Mesothelial cell of epicardium (in vitro differentiated cells): ENCODE measurements at regions not wholly inside any gene's neighbourhood (a gene's known extent, or its start where the extent isn't known, plus 50 kb on each side); places are given as distances from the start of the nearest gene placed in this dataset. TPM values are rescaled to one million over a fixed set of nuclear protein-coding genes. Genes with fewer than 3 reads are reported as not detected.
A peak's percentile ranks its signal among the peaks of the same experiment; 100 is the strongest.

ENCODE experiments used
- DNase-seq, 2 experiments: peaks; one replicate each; pipeline ENCODE4 v3.0.0; 2021; ENCODE audit warnings: low spot score in 2 of 2; ENCODE audit not compliant: unreplicated experiment in 2 of 2
- H3K27ac Mint-ChIP-seq: 2 replicates; pipeline ENCODE4 v1.8.0; 2021; ENCODE audit warnings: mixed read lengths
- H3K27me3 Mint-ChIP-seq: 2 replicates; pipeline ENCODE4 v1.8.0; 2021; ENCODE audit warnings: low read depth, mixed read lengths
- H3K36me3 Mint-ChIP-seq: 2 replicates; pipeline ENCODE4 v1.8.0; 2021; ENCODE audit warnings: mixed read lengths
- H3K4me1 Mint-ChIP-seq: 2 replicates; pipeline ENCODE4 v1.8.0; 2021; ENCODE audit warnings: mixed read lengths
- H3K4me3 Mint-ChIP-seq: 2 replicates; pipeline ENCODE4 v1.8.0; 2021; ENCODE audit warnings: mild to moderate bottlenecking, moderate library complexity, mixed read lengths
- H3K9me3 Mint-ChIP-seq: 2 replicates; pipeline ENCODE4 v1.8.0; 2021; ENCODE audit warnings: mixed read lengths
- microRNA-seq: library from miRNA; unstranded; fragments of <30 nt; microRNA quantifications from one replicate; pipeline ENCODE4 v1.2.0, GENCODE V29; 2021; ENCODE audit warnings: inconsistent platforms, mixed read lengths
- TF ChIP-seq, protein P1 (sequence below): fragments of 200-600 bp; sonication (generic); IDR thresholded peaks from one replicate; pipeline ENCODE4 v1.5.0; 2021; ENCODE audit warnings: antibody characterized with exemption; ENCODE audit not compliant: unreplicated experiment

DNA sequence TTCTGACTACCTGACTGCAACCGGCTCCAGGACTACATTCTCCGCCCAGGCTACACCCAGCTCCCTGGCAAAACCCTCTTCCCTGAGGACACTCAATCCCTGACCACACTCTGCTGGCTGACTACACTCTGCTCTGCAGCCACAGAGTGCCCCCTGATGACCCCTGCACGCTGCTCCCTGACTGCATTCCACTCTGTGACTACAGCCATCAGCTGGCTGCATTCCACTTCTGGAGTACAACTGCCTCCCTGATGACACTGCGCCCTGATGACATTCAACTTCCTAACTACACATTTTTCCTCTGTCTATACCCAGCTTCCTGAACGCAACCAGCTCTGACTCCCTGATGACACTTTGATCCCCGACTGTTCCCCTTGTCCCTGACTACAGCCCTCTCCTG, 71.3 kb upstream of the NRXN1 start:
- H3K27me3 Mint-ChIP-seq: no peaks in the 10 kb centered on the region
- TF ChIP-seq, protein P1, sequence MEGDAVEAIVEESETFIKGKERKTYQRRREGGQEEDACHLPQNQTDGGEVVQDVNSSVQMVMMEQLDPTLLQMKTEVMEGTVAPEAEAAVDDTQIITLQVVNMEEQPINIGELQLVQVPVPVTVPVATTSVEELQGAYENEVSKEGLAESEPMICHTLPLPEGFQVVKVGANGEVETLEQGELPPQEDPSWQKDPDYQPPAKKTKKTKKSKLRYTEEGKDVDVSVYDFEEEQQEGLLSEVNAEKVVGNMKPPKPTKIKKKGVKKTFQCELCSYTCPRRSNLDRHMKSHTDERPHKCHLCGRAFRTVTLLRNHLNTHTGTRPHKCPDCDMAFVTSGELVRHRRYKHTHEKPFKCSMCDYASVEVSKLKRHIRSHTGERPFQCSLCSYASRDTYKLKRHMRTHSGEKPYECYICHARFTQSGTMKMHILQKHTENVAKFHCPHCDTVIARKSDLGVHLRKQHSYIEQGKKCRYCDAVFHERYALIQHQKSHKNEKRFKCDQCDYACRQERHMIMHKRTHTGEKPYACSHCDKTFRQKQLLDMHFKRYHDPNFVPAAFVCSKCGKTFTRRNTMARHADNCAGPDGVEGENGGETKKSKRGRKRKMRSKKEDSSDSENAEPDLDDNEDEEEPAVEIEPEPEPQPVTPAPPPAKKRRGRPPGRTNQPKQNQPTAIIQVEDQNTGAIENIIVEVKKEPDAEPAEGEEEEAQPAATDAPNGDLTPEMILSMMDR: no peak
- H3K4me3 Mint-ChIP-seq: no peak overlapping the region
- no peak overlapping the region for H3K27ac Mint-ChIP-seq
- H3K36me3 Mint-ChIP-seq: no peaks in the 10 kb centered on the region
- no peaks in the 10 kb centered on the region for H3K9me3 Mint-ChIP-seq
- peaks cover 18% of the 10 kb centered on the region for H3K4me1 Mint-ChIP-seq
- DNase-seq: no peak

DNA sequence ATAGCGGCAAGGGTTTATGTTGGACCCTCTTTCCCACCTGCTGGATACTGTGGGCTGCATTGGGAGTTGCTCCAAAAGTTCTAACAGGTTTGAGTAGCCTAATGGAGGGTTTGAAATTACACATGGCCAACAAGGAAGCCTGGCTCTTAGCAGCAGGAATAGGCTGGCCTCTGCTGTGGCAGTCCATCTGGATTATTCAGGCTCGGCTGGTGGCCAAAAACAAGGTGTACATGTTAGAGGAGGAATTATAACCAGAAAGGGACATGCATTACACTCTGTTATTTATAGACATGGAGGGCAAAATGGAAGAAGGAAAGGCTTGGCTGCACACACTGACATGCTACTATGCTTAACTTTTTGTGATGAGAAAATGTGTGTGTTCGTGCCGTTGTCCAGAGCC, 61.1 kb upstream of the NRXN1 start:
- peaks cover 10% of the 10 kb centered on the region for H3K9me3 Mint-ChIP-seq

DNA sequence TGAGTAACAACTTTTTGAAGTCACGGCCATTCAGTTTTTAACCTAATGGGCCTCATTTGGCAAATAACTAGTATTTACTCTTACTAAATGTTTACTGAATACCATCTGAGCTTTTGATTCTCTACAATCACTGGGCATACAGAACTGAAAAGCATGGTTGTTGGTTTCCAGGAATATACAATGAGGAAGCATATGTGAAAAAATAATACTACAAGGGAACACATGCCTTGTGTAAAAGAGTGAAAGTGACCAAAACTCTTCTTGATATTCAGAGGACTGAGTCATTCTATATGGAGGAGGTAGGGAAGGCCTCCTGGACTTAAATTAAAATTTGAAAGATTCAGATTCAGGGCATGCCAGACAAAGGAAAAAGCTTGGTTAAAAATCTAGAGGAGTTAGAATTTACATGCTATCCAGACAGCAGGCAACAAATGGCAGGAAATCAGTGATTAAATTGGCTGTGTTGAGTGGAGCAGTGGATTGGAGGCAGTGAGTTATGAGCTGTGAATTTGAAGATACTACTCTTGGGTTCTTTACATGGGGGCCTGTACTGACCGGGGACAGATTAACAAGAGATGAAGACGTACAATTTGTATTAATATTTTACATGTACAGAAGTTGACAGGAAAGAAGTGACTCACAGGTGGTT, 53.6 kb upstream of the NRXN1 start:
- Mint-ChIP-seq H3K27me3 (no peaks in the 10 kb centered on the region), H3K27ac (peak overlapping the region; percentile 25), H3K4me3 (no peak overlapping the region), H3K9me3 (peaks cover 7% of the 10 kb centered on the region), H3K36me3 (no peaks in the 10 kb centered on the region), H3K4me1 (peaks cover 15% of the 10 kb centered on the region)
- TF ChIP-seq, protein P1: no peak
- no peak for DNase-seq

More for the DNA sequence above, 61.1 kb upstream of the NRXN1 start:
- no peak for DNase-seq
- TF ChIP-seq, protein P1: no peak
- Mint-ChIP-seq H3K4me3 (no peak overlapping the region), H3K36me3 (no peaks in the 10 kb centered on the region), H3K27ac (no peak overlapping the region), H3K4me1 (no peaks in the 10 kb centered on the region), H3K27me3 (no peaks in the 10 kb centered on the region)

DNA sequence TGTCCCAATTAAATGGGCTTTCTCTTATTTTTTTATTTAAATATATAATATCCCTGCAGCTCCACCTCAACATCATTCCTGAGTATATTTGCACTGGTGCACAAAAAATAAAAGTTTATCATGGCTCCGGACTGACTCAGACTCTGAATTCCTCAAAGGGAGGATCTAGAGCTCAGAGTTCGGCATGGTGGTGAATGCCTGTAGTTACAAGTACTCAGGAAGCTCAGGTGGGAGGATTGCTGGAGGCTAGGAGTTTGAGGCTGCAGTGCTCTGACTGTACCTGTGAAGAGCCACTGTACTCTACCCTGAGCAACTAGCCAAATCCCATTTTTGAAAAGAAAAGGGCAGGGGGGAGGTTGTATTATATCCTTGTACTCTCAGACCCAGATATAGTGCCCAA, 52.8 kb upstream of the NRXN1 start:
- TF ChIP-seq, protein P1: no peak
- no peaks in the 10 kb centered on the region for H3K27me3 Mint-ChIP-seq
- H3K4me1 Mint-ChIP-seq: peaks cover 15% of the 10 kb centered on the region

More for the DNA sequence above, 52.8 kb upstream of the NRXN1 start:
- no peak for DNase-seq
- Mint-ChIP-seq H3K27ac (no peak overlapping the region), H3K36me3 (no peaks in the 10 kb centered on the region), H3K9me3 (peaks cover 7% of the 10 kb centered on the region), H3K4me3 (no peak overlapping the region)

Small RNAs in the stretch of these regions (microRNA-seq; reads per million reads assigned to microRNA genes)
- not detected for gene MIR4431
